Brain microvascular endothelial cell (primary cell): ENCODE measurements at regions not wholly inside any gene's neighbourhood (a gene's known extent, or its start where the extent isn't known, plus 50 kb on each side); places are given as distances from the start of the nearest gene placed in this dataset.
"Not testable (repeated sequence)": the region's sequence is repeated elsewhere in the genome, so short reads cannot be mapped to it uniquely, and the experiment has no call there.

Experiments used
- DNase-seq: peaks from one replicate; pipeline ENCODE4 v3.0.0-alpha.2; 2020
- H3K27ac ChIP-seq: fragments of 250-450 bp; sonication (Bioruptor Pico); 2 replicates; pipeline ENCODE4 v1.5.1; 2020; ENCODE audit warnings: mild to moderate bottlenecking, moderate library complexity
- H3K27me3 ChIP-seq: fragments of 250-450 bp; sonication (Bioruptor Pico); replicated peaks from 2 replicates; pipeline ENCODE4 v1.5.1; 2020; ENCODE audit warnings: mild to moderate bottlenecking
- H3K36me3 ChIP-seq: fragments of 250-450 bp; sonication (Bioruptor Pico); replicated peaks from 2 replicates; pipeline ENCODE4 v1.5.1; 2020; ENCODE audit warnings: mild to moderate bottlenecking
- H3K4me3 ChIP-seq: 2 replicates; pipeline ENCODE4 v1.5.1; 2011; ENCODE audit warnings: low read depth, mild to moderate bottlenecking, control low read depth, low read length, moderate library complexity
- in situ Hi-C: cut with HindIII; loops from 2 replicates; pipeline ENCODE4 v1.10.0; 2017; ENCODE audit warnings: low sequenced_read_pairs, low pct_ligation_motif_present
- TF ChIP-seq, protein P1 (sequence below): IDR thresholded peaks from 2 replicates; pipeline ENCODE4 v1.5.1; 2011; ENCODE audit warnings: low read depth, mild to moderate bottlenecking, moderate library complexity, low read length, control low read depth, inconsistent platforms; ENCODE audit errors: missing control alignments

DNA sequence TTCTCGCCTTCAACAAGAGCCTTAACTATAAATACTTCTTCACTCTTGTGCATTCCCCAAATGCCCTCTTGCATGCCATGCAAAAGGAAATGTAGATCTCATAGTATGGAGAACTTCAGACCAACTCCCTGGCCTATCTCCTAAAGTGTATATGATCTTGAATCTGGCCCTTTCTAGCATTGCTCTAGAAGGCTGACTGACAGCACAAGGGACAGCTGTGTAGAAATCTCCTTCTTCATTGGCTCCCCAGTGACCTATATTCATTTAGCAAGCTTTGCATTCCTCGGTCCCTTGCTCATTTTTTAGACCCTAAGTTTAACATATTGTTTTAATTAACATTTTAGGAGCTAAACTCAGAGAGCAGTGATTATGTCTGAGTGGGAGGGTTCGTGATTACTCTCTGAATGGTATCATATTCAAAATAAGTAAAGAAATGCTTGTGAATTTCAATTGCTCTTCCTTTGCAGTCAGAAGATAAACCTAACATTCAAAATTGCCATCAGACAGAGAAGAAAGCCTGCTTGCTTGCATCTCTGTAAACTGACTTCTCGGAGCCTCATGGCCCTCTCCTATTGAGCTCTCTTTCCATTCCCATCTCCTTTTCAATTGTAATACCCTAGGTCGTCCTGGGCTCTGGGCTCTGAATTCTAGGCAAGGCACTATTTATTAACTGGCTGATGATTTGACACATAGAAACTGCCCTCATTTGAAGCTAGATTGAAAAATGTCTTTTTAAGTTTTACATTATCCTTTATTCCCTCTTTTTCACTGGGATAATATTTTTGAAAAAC lies 120.3 kb upstream of the PRKG2 start:
- Histone ChIP-seq H3K27me3 (no peaks in the 10 kb centered on the region), H3K4me3 (no peak overlapping the region), H3K27ac (no peak overlapping the region), H3K36me3 (no peaks in the 10 kb centered on the region)
- DNase-seq: no peak
- in situ Hi-C loops: no loop called here
- TF ChIP-seq, protein P1, sequence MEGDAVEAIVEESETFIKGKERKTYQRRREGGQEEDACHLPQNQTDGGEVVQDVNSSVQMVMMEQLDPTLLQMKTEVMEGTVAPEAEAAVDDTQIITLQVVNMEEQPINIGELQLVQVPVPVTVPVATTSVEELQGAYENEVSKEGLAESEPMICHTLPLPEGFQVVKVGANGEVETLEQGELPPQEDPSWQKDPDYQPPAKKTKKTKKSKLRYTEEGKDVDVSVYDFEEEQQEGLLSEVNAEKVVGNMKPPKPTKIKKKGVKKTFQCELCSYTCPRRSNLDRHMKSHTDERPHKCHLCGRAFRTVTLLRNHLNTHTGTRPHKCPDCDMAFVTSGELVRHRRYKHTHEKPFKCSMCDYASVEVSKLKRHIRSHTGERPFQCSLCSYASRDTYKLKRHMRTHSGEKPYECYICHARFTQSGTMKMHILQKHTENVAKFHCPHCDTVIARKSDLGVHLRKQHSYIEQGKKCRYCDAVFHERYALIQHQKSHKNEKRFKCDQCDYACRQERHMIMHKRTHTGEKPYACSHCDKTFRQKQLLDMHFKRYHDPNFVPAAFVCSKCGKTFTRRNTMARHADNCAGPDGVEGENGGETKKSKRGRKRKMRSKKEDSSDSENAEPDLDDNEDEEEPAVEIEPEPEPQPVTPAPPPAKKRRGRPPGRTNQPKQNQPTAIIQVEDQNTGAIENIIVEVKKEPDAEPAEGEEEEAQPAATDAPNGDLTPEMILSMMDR: no peak

DNA sequence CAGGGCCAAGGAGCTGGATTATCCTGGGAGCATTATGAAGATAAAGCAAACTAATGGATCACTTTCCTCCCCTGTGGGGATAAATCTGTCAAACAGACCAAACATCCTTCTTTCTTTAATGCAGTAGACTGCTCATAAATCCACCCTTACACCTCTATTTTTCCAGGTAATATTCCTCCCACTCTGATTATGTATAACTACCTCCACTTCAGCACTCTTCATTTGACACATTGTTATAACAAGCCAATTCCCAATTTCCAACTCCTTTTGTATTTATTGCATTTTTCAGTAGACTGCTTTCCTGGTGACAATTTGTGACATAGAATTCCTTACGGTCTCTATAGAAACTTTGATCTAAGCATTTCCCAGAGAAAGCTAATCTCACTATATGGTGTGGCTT lies 115.0 kb upstream of the PRKG2 start:
- DNase-seq: no peak
- no peaks in the 10 kb centered on the region for H3K36me3 ChIP-seq
- TF ChIP-seq, protein P1: no peak
- no peak overlapping the region for H3K4me3 ChIP-seq
- H3K27me3 ChIP-seq: no peaks in the 10 kb centered on the region
- no peak overlapping the region for H3K27ac ChIP-seq
- in situ Hi-C loops: no loop called here

DNA sequence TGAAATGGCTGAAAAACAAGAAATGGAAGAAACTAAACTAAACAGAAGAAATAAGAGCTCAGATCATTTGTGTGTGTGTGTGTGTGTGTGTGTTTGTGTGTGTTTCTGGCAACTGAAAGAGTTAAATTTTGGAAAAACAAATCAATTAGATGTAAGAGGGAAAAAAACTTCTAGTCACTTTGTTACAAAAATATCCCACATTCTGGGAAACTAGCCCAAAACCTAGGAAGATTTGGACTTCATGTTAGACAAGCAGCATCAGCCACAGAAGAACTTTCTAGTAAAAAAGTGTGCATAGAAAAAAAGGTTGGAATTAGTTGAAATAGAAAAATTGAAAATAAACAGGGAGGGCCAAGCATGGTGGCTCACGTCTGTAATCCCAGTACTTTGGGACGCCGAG lies 111.6 kb upstream of the PRKG2 start:
- Histone ChIP-seq H3K36me3 (no peaks in the 10 kb centered on the region), H3K4me3 (no peak overlapping the region), H3K27ac (no peak overlapping the region), H3K27me3 (no peaks in the 10 kb centered on the region)
- DNase-seq: no peak
- TF ChIP-seq, protein P1: no peak
- in situ Hi-C loops: no loop called here

GRCh38 chr4:81324594-81324993 lies 109.6 kb upstream of the PRKG2 start:
- DNase-seq, H3K27me3 ChIP-seq, H3K36me3 ChIP-seq, H3K27ac ChIP-seq, H3K4me3 ChIP-seq, in situ Hi-C loops: not testable (repeated sequence)

DNA sequence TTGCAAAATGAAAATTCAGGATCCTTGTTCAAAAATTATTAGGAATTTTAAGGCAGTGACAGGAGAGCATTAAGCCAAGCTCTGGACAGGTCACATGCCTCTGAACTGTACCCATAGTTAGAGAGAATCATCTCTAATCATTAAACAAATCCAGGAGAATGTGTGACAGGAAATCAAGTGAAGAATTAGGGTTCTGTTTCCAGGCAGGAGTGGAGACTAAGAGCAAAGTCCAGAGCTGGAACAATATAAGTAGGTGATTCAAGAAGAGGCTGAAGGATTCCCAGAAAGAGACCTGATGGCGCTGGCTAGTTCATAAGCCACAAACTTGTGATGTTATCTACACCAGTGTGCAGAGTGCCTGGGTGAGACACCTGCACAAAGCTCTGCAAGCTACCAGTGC lies 104.6 kb upstream of the PRKG2 start:
- no peaks in the 10 kb centered on the region for H3K36me3 ChIP-seq
- TF ChIP-seq, protein P1: no peak
- no peak overlapping the region for H3K27ac ChIP-seq
- H3K4me3 ChIP-seq: no peak overlapping the region
- DNase-seq: no peak
- H3K27me3 ChIP-seq: no peaks in the 10 kb centered on the region
- in situ Hi-C loops: no loop called here

- TF ChIP-seq, protein P1: no peak
- peak; percentile 40 for DNase-seq
- no peak overlapping the region for H3K27ac ChIP-seq
- in situ Hi-C loops: no loop called here
- no peaks in the 10 kb centered on the region for H3K36me3 ChIP-seq
- H3K4me3 ChIP-seq: no peak overlapping the region
- no peaks in the 10 kb centered on the region for H3K27me3 ChIP-seq
Observed at GRCh38 chr4:81314897-81315470, 100.0 kb upstream of the PRKG2 start.
